HPDE6-E6E7 (cell line): ENCODE measurements at regions not wholly inside any gene's neighbourhood (a gene's known extent, or its start where the extent isn't known, plus 50 kb on each side); places are given as distances from the start of the nearest gene placed in this dataset.
"Not testable (repeated sequence)": the region's sequence is repeated elsewhere in the genome, so short reads cannot be mapped to it uniquely, and the experiment has no call there.

ENCODE experiments used
- DNase-seq: peaks from one replicate; pipeline ENCODE4 v3.0.0; 2011; ENCODE audit warnings: missing footprints; ENCODE audit errors: extremely low spot score

DNA sequence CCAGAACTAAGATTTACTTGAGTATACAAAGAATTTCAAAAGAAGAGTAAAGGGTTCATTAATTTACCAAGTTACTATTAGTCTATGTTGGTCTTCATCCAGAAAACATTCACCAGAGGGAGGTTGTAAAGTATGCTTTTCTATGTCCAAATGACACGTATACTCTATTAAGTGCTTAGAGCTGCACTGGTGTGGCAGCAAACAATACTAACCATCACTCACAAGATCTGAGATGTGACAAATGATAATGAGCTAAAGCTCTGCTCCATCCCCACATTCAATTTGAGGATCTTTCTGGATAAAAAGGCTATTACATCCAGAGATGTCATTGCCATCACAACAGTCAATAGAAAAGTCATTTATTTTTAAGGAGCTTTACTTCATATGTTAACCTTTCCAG lies 926.5 kb upstream of the KLHL29 start:
- DNase-seq, result no peak

- DNase-seq, result not testable (repeated sequence)
Observed at GRCh38 chr2:22475103-22475502, 909.9 kb upstream of the KLHL29 start.

- no peak for DNase-seq
Observed at GRCh38 chr2:22478329-22478728, 906.6 kb upstream of the KLHL29 start.

- no peak for DNase-seq
Observed at GRCh38 chr2:22481486-22482259, 903.3 kb upstream of the KLHL29 start.

DNA sequence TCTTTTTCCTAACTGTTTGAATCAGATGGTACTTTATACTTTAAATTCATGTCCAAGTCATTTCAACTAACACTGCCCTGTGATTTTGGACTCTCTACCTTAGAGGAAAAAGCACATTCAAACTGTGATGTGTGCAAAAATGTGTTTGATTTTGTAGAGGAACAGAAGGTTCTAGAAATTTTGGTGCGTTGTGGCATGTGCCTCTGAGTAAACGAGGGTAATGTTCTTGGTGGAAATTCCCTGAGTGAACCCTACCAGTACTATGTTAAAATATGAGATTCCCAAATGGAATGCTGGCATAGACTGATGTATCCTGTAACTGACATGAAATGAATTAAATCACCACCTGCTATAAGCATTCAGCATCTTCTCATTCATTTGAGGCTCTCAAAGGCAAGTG lies 901.9 kb upstream of the KLHL29 start:
- DNase-seq, result no peak

DNA sequence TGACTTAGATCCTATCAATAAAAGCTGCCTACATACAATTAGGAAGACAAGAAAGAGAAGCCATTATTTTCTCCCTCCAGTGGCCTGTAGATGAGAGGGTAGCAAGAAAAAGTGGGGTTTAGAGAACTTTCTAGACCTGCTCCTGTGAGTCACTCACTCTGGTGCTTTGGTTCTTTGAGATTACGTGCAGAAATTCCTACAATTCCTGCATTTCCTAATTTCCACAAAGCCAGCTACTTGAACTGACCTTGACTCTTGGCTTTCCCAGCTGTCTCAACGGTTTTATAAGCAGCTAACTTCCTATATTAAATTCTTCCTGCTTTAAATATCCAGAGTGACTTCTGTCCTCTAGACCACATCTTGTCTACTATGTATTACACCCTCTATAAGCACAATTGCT lies 899.5 kb upstream of the KLHL29 start:
- no peak for DNase-seq

DNA sequence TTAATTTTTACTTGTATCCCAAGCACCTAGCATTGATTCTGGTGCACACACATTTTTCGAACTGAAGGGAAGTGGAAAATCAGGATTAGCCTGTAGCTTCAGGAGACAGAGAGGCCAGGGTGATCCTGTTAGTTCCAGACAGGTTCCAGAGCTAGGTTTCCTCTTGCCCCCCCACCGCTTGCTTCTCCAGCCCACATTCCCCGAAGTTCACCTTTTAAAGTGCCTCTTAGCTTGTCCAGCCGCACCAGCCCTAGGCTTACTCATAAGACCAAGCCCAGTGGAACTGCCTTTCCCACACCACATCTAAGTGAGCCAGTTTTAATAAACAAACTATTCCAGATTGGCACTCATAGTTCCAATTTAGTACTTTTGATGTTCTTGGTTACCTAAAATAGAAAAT lies 898.6 kb upstream of the KLHL29 start:
- no peak for DNase-seq

GRCh38 chr2:22487036-22487435 lies 897.9 kb upstream of the KLHL29 start:
- no peak for DNase-seq

GRCh38 chr2:22487541-22487940 lies 897.4 kb upstream of the KLHL29 start:
- no peak for DNase-seq

DNA sequence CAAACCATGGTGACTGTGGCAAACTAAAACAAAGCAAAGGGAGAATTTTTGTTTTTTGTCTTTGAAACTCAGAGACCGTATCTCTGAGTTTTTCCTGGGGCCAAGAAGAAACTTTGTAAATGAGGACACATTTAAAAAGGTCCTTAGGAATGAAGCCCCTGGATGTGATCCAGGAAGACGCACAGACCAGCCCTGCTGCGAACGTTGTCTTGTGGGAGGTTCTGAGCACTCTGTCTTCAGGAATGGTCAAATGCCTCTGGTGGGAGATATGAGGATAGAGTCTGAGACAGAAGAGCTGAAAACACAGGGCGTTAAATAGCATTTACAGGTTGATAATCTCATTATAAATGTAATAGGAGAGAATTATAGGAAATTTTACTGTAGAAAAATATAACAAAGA lies 893.5 kb upstream of the KLHL29 start:
- no peak for DNase-seq

DNA sequence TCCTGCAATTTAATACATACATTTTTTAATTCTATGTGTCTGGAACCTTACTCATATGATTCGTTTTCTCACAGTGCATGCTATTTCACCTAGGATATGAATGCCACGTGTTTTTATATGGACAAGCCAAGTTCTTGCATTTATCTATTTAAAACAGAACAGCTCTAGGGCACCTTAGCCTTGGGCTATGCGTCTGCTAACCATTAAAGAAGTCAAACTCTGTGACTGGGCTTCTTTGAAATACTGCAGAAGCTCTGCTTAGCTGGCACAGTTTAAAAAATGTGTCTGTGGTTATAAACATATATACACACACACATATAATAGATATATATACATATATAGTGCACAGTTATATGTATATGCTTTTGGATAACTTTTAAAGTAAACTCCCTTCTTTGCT lies 890.8 kb upstream of the KLHL29 start:
- DNase-seq, result no peak

GRCh38 chr2:22497064-22497463 lies 887.9 kb upstream of the KLHL29 start:
- no peak for DNase-seq

DNA sequence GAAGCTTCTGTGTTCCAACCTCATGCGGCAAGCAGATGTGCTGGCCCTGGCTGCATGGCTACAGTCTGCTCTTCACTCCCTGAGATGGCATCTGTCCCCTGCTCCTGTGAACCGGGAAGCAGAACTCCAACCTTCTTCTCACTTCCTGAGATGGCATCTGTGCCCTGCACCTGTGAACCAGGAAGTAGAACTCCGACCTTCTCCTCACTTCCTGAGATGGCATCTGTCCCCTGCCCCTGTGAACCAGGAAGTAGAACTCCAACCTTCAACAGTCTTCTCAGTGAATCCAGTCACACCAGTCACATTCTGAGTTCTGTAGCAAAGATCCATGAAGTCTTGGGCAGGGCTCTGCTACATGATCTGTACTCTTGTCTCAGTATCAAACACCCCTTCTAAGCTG lies 887.2 kb upstream of the KLHL29 start:
- DNase-seq, result no peak

DNA sequence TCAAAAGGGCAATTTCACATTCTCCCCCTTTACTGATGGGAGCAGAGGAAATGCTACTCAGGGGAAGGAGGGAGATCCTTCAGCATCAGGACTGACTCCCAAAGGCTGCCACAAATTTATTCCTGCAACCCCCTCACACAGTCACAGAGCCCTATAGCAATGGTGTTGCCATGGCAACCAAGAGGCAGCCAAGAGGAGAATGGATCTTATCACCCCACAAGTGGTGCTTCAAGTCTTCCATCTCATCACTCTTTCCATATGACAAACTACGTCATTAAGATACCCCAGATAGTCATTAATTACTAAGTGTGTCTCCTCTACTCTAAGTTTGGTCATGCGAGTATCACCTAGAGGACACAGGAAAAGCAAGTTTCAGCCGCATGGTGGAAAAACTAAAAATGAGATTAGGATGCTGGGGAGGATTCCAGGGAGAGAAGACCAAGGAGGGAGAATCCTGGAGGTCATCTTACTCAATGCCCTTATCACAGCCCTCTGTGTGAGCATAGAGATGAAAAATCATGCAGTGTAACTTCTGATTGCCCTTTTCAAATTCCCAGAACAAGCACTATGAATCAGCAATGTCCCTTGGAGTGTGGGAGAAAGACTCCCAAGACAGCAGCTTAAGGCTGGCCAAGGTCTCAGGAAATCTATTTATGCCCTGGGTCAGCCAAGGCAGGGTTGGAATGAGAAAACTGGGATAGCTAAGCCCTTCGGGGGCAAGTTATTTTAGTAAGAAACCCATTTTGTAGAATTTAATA lies 885.7 kb upstream of the KLHL29 start:
- no peak for DNase-seq

DNA sequence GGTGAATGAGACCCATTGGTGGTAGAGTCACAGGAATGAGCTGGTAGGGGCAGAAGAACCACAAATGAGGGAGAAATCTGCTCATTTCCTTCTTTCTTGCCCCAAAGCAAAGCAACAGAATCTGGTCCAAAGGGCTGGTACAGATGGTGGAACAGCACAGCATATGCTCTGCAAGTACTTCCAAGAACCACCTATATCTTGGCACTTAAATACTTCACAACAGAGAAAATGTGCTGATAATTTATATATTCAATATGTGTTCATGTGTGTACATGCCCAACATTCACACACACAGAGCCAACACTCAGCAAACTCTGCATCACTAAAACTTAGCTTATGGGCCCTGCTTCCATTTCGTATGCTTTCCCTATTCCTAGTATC lies 884.4 kb upstream of the KLHL29 start:
- DNase-seq, result no peak

- DNase-seq, result no peak
Observed at GRCh38 chr2:22501851-22502250, 883.1 kb upstream of the KLHL29 start.

GRCh38 chr2:22513563-22513962 lies 871.4 kb upstream of the KLHL29 start:
- DNase-seq, result no peak

DNA sequence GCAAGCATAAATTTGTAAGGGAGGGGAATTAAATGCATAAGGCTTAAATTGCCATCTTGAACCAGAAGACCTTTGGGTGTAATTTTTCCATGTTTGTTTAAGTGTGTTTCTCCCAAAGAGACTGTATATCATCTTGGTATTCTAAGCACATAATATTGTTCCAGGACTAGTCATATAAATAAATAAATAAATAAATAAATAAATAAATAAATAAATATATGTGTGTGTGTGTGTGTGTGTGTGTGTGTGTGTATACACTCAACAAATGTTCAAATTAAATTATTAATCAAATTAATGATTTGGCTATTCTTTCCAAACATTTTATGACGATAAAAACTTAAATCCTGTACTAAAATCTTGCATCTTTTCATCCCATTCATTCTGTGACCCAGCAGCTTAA lies 867.8 kb upstream of the KLHL29 start:
- DNase-seq, result no peak

DNA sequence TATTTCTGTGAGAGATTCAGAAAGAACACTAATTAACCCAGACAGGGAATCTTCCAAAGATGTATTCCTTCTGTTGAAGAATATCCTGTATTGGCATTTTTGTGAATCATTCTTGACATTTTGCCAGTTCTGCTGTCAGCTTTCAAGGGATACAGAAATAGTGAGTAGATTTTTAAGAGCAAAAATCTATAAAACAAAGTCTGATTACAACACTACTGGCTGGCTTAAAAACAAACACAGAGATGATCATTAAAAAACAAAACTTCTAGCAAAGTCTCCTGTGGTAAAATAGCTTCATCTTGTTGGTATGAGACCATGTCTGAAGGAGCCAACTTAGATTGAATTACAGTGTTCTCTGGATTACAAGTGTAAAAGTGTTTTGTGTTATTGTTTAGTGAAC lies 866.3 kb upstream of the KLHL29 start:
- DNase-seq, result no peak

DNA sequence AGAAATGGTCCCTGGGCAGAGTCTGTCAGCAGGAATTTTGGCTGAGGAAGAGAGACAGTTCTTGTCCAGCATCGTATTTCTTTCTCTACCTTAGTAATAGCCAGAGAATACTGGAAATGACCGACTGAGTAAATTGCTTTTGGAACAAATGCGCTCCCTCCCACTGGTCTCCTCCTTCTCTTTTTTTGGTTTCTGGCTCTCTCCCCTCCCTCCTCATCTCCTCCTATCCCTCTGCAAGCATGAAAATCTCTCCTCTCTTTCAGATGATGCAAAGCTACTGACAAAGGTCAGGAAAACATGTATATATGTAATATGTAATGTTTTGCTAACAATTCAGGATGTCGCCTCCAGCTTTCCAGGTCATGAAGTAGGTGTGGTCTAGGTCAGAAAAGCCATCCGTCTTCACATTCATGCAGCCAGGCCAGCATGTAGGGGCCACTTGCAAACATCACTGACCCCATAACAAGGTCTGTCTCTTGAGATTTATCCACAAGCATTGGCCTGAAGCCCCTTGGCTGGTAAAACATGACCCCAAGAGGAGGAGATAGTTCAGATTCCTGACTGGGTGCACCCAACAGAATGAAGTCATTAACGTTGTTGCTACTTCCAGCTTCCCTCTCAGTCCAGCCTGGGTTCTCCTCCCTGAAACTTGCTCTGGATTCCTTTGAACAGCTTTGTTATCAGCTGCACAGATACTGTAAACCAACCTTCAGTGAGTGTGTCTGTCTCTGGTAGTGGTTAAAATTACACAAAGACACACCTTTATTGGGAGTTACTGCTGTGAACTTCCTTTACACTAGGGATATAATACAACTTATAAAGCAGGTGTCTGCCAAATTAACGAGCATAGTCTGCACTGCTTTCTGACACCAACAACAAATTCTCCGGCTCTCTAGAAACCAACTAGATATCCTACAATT lies 864.4 kb upstream of the KLHL29 start:
- DNase-seq, result no peak

GRCh38 chr2:22521620-22522019 lies 863.4 kb upstream of the KLHL29 start:
- no peak for DNase-seq

DNA sequence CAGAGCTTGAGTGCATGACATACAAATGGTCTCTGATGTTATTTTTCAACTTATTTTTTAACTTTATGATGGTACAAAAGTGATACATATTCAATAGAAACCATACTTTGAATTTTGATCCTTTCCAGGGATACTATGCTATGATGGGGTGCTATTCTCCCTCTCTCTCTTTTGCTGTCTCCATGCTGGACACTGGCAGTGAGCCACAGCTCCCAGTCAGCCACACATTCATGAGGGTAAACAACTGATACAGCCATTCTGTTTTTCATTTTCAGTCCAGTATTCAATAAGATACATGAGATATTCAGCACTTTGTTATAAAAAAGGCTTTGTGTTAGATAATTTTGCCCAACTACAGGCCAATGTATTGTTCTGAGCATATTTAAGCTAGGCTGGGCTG lies 859.3 kb upstream of the KLHL29 start:
- DNase-seq, result no peak
